HL-60 (cell line): ENCODE measurements at regions not wholly inside any gene's neighbourhood (a gene's known extent, or its start where the extent isn't known, plus 50 kb on each side); places are given as distances from the start of the nearest gene placed in this dataset.

Experiments
- DNase-seq, 2 experiments: peaks; one replicate each; pipeline ENCODE4 v3.0.0-alpha.2; 2010 to 2020; ENCODE audit warnings: low read depth in 1 of 2, low spot score in 1 of 2
- H3K27ac ChIP-seq: fragments of 250-450 bp; sonication (Bioruptor Pico); replicated peaks from 2 replicates; pipeline ENCODE4 v1.5.1; 2020; ENCODE audit warnings: mild to moderate bottlenecking, moderate library complexity
- H3K27me3 ChIP-seq: fragments of 250-450 bp; sonication (Bioruptor Pico); 2 replicates; pipeline ENCODE4 v1.5.1; 2021; ENCODE audit warnings: mild to moderate bottlenecking, moderate library complexity; ENCODE audit not compliant: insufficient read depth, poor library complexity, severe bottlenecking
- H3K4me3 ChIP-seq: replicated peaks from 2 replicates; pipeline ENCODE4 v1.5.1; 2011; ENCODE audit warnings: mild to moderate bottlenecking, control low read depth, low read length; ENCODE audit not compliant: insufficient read depth
- CTCF ChIP-seq: IDR thresholded peaks from one replicate; pipeline ENCODE4 v1.5.1; 2011; ENCODE audit warnings: low read length, control low read depth, inconsistent platforms; ENCODE audit not compliant: insufficient read depth
- GABPA ChIP-seq: IDR thresholded peaks from 2 replicates; pipeline ENCODE4 v1.6.1; 2012; ENCODE audit warnings: low read depth
- POLR2AphosphoS5 ChIP-seq: IDR thresholded peaks from 2 replicates; pipeline ENCODE4 v1.6.1; 2012; ENCODE audit warnings: low read depth
- REST ChIP-seq: IDR thresholded peaks from 2 replicates; pipeline ENCODE4 v1.6.1; 2012; ENCODE audit warnings: low read depth; ENCODE audit not compliant: insufficient replicate concordance
- SPI1 ChIP-seq: IDR thresholded peaks from 2 replicates; pipeline ENCODE4 v1.6.1; 2012; ENCODE audit warnings: low read depth, mild to moderate bottlenecking, borderline replicate concordance

- no peak for TF ChIP-seq CTCF
- TF ChIP-seq GABPA, result no peak
- no peak for TF ChIP-seq POLR2AphosphoS5
- H3K4me3 ChIP-seq, result no peak overlapping the region
- peaks cover 2% of the 10 kb centered on the region for H3K27me3 ChIP-seq
- no peak overlapping the region for H3K27ac ChIP-seq
- DNase-seq, result no peak
Measured at GRCh38 chr17:62161405-62162148, 96.5 kb upstream of the MED13 start.

- Histone ChIP-seq H3K4me3 (no peak overlapping the region), H3K27ac (no peak overlapping the region), H3K27me3 (no peaks in the 10 kb centered on the region)
- TF ChIP-seq SPI1, result no peak
- TF ChIP-seq REST, result no peak
- TF ChIP-seq CTCF, result no peak
- TF ChIP-seq GABPA, result no peak
- TF ChIP-seq POLR2AphosphoS5, result no peak
- DNase-seq, result no peak
Measured at GRCh38 chr17:62160816-62161215, 95.7 kb upstream of the MED13 start.

- TF ChIP-seq REST, result no peak
- TF ChIP-seq POLR2AphosphoS5, result no peak
- TF ChIP-seq GABPA, result no peak
- no peak for TF ChIP-seq CTCF
- no peak for TF ChIP-seq SPI1
- DNase-seq, result no peak
- H3K4me3 ChIP-seq, result no peak overlapping the region
Measured at GRCh38 chr17:62159994-62160393, 94.9 kb upstream of the MED13 start.

GRCh38 chr17:62156949-62157348 is 91.9 kb upstream of the MED13 start:
- H3K27me3 ChIP-seq, result no peaks in the 10 kb centered on the region
- no peak for DNase-seq
- TF ChIP-seq SPI1, result no peak
- no peak for TF ChIP-seq POLR2AphosphoS5
- TF ChIP-seq GABPA, result no peak
- no peak for TF ChIP-seq REST
- no peak for TF ChIP-seq CTCF

More at GRCh38 chr17:62159994-62160393, 94.9 kb upstream of the MED13 start:
- Histone ChIP-seq H3K27me3 (no peaks in the 10 kb centered on the region), H3K27ac (no peak overlapping the region)

More at GRCh38 chr17:62156949-62157348, 91.9 kb upstream of the MED13 start:
- no peak overlapping the region for H3K27ac ChIP-seq
- H3K4me3 ChIP-seq, result no peak overlapping the region
